Neural cell (in vitro differentiated cells): ENCODE measurements at regions not wholly inside any gene's neighbourhood (a gene's known extent, or its start where the extent isn't known, plus 50 kb on each side); places are given as distances from the start of the nearest gene placed in this dataset.

Experiments
- H2AFZ ChIP-seq: fragments of 200-600, 300-800 bp; sonication (generic), shearing (Covaris generic); 2 replicates; pipeline ENCODE4 v1.6.0; 2014; ENCODE audit warnings: low read depth, mild to moderate bottlenecking, antibody characterized with exemption, low read length, moderate library complexity
- H3F3A ChIP-seq: fragments of 200-600 bp; shearing (Covaris generic); 2 replicates; pipeline ENCODE4 v1.6.1; 2016; ENCODE audit warnings: mild to moderate bottlenecking, moderate library complexity, mixed read lengths, antibody characterized with exemption, low read length; ENCODE audit not compliant: insufficient read depth, poor library complexity, severe bottlenecking
- H3K27ac ChIP-seq: fragments of 200-600, 300-800 bp; sonication (generic), shearing (Covaris generic); 2 replicates; pipeline ENCODE4 v1.5.1; 2014; ENCODE audit warnings: mild to moderate bottlenecking, low read length, moderate library complexity
- H3K27me3 ChIP-seq: fragments of 300-800, 200-600 bp; sonication (generic), shearing (Covaris generic); 2 replicates; pipeline ENCODE4 v1.6.0; 2014; ENCODE audit warnings: mild to moderate bottlenecking, low read depth, low read length, moderate library complexity; ENCODE audit not compliant: insufficient read depth
- H3K36me3 ChIP-seq: fragments of 300-800, 200-600 bp; sonication (generic), shearing (Covaris generic); 2 replicates; pipeline ENCODE4 v1.5.1; 2014; ENCODE audit warnings: mild to moderate bottlenecking, antibody characterized with exemption, low read length, moderate library complexity; ENCODE audit not compliant: insufficient read depth
- H3K4me2 ChIP-seq: fragments of 300-800, 200-600 bp; sonication (generic), shearing (Covaris generic); 2 replicates; pipeline ENCODE4 v1.6.0; 2014; ENCODE audit warnings: mild to moderate bottlenecking, low read length
- H3K4me3 ChIP-seq: fragments of 300-800, 200-600 bp; sonication (generic), shearing (Covaris generic); 2 replicates; pipeline ENCODE4 v1.5.1; 2014; ENCODE audit warnings: mild to moderate bottlenecking, low read length, moderate library complexity
- H3K79me2 ChIP-seq: fragments of 200-600 bp; shearing (Covaris generic); replicated peaks from 2 replicates; pipeline ENCODE4 v1.6.0; 2014; ENCODE audit warnings: mild to moderate bottlenecking, low read length, moderate library complexity; ENCODE audit not compliant: insufficient read depth
- H3K9ac ChIP-seq: fragments of 300-800, 200-600 bp; sonication (generic), shearing (Covaris generic); 2 replicates; pipeline ENCODE4 v1.6.1; 2016; ENCODE audit warnings: mild to moderate bottlenecking, low read length, mixed read lengths
- H3K9me2 ChIP-seq: fragments of 200-600 bp; shearing (Covaris generic); 2 replicates; pipeline ENCODE4 v1.6.1; 2016; ENCODE audit warnings: mild to moderate bottlenecking, low read length, mixed read lengths; ENCODE audit not compliant: insufficient read depth
- H3K9me3 ChIP-seq: fragments of 200-600, 300-800 bp; sonication (generic), shearing (Covaris generic); 2 replicates; pipeline ENCODE4 v1.6.1; 2016; ENCODE audit warnings: mild to moderate bottlenecking, mixed run types, low read length, moderate library complexity, mixed read lengths
- H4K20me1 ChIP-seq: fragments of 200-600 bp; shearing (Covaris generic); 2 replicates; pipeline ENCODE4 v1.6.1; 2016; ENCODE audit warnings: mild to moderate bottlenecking, mixed run types; ENCODE audit not compliant: insufficient read depth
- CTCF ChIP-seq: fragments of 450-650 bp; IDR thresholded peaks from 2 replicates; pipeline ENCODE4 v1.5.1; 2014; ENCODE audit warnings: antibody characterized with exemption, mild to moderate bottlenecking, moderate library complexity; ENCODE audit not compliant: poor library complexity, severe bottlenecking
- EP300 ChIP-seq: fragments of 450-650 bp; conservative IDR thresholded peaks from 2 replicates; pipeline ENCODE4 v1.6.1; 2014; ENCODE audit warnings: antibody characterized with exemption, mild to moderate bottlenecking, moderate library complexity; ENCODE audit not compliant: poor library complexity, severe bottlenecking
- EZH2 ChIP-seq: fragments of 200-600, 300-800 bp; shearing (Covaris generic), sonication (generic); IDR thresholded peaks from 2 replicates; pipeline ENCODE4 v1.6.1; 2014; ENCODE audit warnings: antibody characterized with exemption, low read length, borderline replicate concordance, mild to moderate bottlenecking; ENCODE audit not compliant: insufficient read depth, poor library complexity, severe bottlenecking
- MXI1 ChIP-seq: fragments of 450-650 bp; conservative IDR thresholded peaks from 2 replicates; pipeline ENCODE4 v1.6.1; 2014; ENCODE audit warnings: antibody characterized with exemption, mild to moderate bottlenecking; ENCODE audit not compliant: poor library complexity, severe bottlenecking
- POLR2AphosphoS5 ChIP-seq: IDR thresholded peaks from 2 replicates; pipeline ENCODE4 v1.6.1; 2012
- RAD21 ChIP-seq: fragments of 450-650 bp; conservative IDR thresholded peaks from 2 replicates; pipeline ENCODE4 v1.6.1; 2014; ENCODE audit warnings: antibody characterized with exemption, mild to moderate bottlenecking, moderate library complexity
- REST ChIP-seq: IDR thresholded peaks from 2 replicates; pipeline ENCODE4 v1.6.1; 2012; ENCODE audit warnings: borderline replicate concordance
- SMC3 ChIP-seq: fragments of 450-650 bp; conservative IDR thresholded peaks from 2 replicates; pipeline ENCODE4 v1.6.1; 2014; ENCODE audit warnings: antibody characterized with exemption, mild to moderate bottlenecking, moderate library complexity; ENCODE audit not compliant: poor library complexity
- TAF1 ChIP-seq: IDR thresholded peaks from 2 replicates; pipeline ENCODE4 v1.6.1; 2012; ENCODE audit warnings: low read depth

- H3K4me3 ChIP-seq = no peak overlapping the region
- H3K9me3 ChIP-seq = no peaks in the 10 kb centered on the region
- no peaks in the 10 kb centered on the region for H4K20me1 ChIP-seq
- no peak overlapping the region for H3K4me2 ChIP-seq
- H3K36me3 ChIP-seq = no peaks in the 10 kb centered on the region
- no peak overlapping the region for H2AFZ ChIP-seq
- no peaks in the 10 kb centered on the region for H3K79me2 ChIP-seq
- TF ChIP-seq MXI1 = no peak
- no peaks in the 10 kb centered on the region for H3K27me3 ChIP-seq
- H3K27ac ChIP-seq = no peak overlapping the region
- H3K9ac ChIP-seq = no peak overlapping the region
- no peaks in the 10 kb centered on the region for H3K9me2 ChIP-seq
- H3F3A ChIP-seq = no peaks in the 10 kb centered on the region
Measured at GRCh38 chr10:33638891-33639290, 304.4 kb upstream of the NRP1 start.

- Histone ChIP-seq H3K9ac (no peak overlapping the region), H3K79me2 (no peaks in the 10 kb centered on the region), H3K9me3 (no peaks in the 10 kb centered on the region), H2AFZ (no peak overlapping the region), H3K4me2 (no peak overlapping the region), H3K9me2 (no peaks in the 10 kb centered on the region), H3K4me3 (no peak overlapping the region), H3K27ac (no peak overlapping the region), H3K36me3 (no peaks in the 10 kb centered on the region), H3K27me3 (no peaks in the 10 kb centered on the region), H4K20me1 (no peaks in the 10 kb centered on the region), H3F3A (no peaks in the 10 kb centered on the region)
- TF ChIP-seq EP300 (no peak), MXI1 (no peak), RAD21 (no peak), REST (no peak), EZH2 (no peak), SMC3 (no peak), CTCF (no peak), POLR2AphosphoS5 (no peak), TAF1 (no peak)
Measured at GRCh38 chr10:33638374-33638773, 303.9 kb upstream of the NRP1 start.

- no peaks in the 10 kb centered on the region for H3K9me3 ChIP-seq
- no peaks in the 10 kb centered on the region for H3F3A ChIP-seq
- no peak for TF ChIP-seq REST
- no peak for TF ChIP-seq CTCF
- no peak for TF ChIP-seq POLR2AphosphoS5
- no peak for TF ChIP-seq EP300
- no peak for TF ChIP-seq TAF1
- TF ChIP-seq RAD21 = no peak
- no peak for TF ChIP-seq MXI1
- no peak for TF ChIP-seq EZH2
- TF ChIP-seq SMC3 = no peak
- H3K4me3 ChIP-seq = no peak overlapping the region
- H3K79me2 ChIP-seq = no peaks in the 10 kb centered on the region
- H3K4me2 ChIP-seq = no peak overlapping the region
- no peaks in the 10 kb centered on the region for H3K27me3 ChIP-seq
- no peaks in the 10 kb centered on the region for H3K9me2 ChIP-seq
- no peak overlapping the region for H2AFZ ChIP-seq
- no peak overlapping the region for H3K9ac ChIP-seq
- H3K36me3 ChIP-seq = no peaks in the 10 kb centered on the region
- no peaks in the 10 kb centered on the region for H4K20me1 ChIP-seq
- H3K27ac ChIP-seq = no peak overlapping the region
Measured at GRCh38 chr10:33635967-33636515, 301.6 kb upstream of the NRP1 start.
